SK-N-SH treated with all-trans-retinoic acid at 6 μM for 48 hours (cell line): ENCODE measurements at regions not wholly inside any gene's neighbourhood (a gene's known extent, or its start where the extent isn't known, plus 50 kb on each side); places are given as distances from the start of the nearest gene placed in this dataset.

ENCODE experiments used
- ATAC-seq: fragments of 200-7000 bp; cut with Tn5 transposase; 3 replicates; pipeline ENCODE4 v1.9.1; 2020; ENCODE audit warnings: mild to moderate bottlenecking, moderate library complexity
- ARNTL ChIP-seq: fragments of 450-650 bp; formaldehyde crosslinking; IDR thresholded peaks from 2 replicates; pipeline ENCODE4 v1.5.0; 2020; ENCODE audit warnings: low read depth, mild to moderate bottlenecking, moderate library complexity, borderline replicate concordance
- BACH2 ChIP-seq: fragments of 250-450 bp; sonication (Bioruptor Pico); IDR thresholded peaks from 2 replicates; pipeline ENCODE4 v1.9.0; 2021; ENCODE audit warnings: mild to moderate bottlenecking, borderline replicate concordance
- CREB5 ChIP-seq: fragments of 250-450 bp; sonication (Bioruptor Pico); IDR thresholded peaks from 2 replicates; pipeline ENCODE4 v1.5.1; 2020; ENCODE audit warnings: low read depth, mild to moderate bottlenecking, moderate library complexity
- CSDC2 ChIP-seq: fragments of 250-450 bp; sonication (Bioruptor Pico); IDR thresholded peaks from 2 replicates; pipeline ENCODE4 v1.5.0; 2020; ENCODE audit warnings: mild to moderate bottlenecking, moderate library complexity
- CSRNP3 ChIP-seq: fragments of 250-450 bp; sonication (Bioruptor Pico); IDR thresholded peaks from 2 replicates; pipeline ENCODE4 v1.5.1; 2021; ENCODE audit warnings: mild to moderate bottlenecking, moderate library complexity
- GLIS3 ChIP-seq: fragments of 250-450 bp; sonication (Bioruptor Pico); IDR thresholded peaks from 2 replicates; pipeline ENCODE4 v1.5.0; 2020; ENCODE audit warnings: mild to moderate bottlenecking, moderate library complexity
- OSR1 ChIP-seq: fragments of 250-450 bp; sonication (Bioruptor Pico); IDR thresholded peaks from 2 replicates; pipeline ENCODE4 v1.8.0; 2022; ENCODE audit warnings: moderate library complexity, mild to moderate bottlenecking, inconsistent platforms
- PPARA ChIP-seq: fragments of 250-450 bp; sonication (Bioruptor Pico); IDR thresholded peaks from 2 replicates; pipeline ENCODE4 v1.5.0; 2020; ENCODE audit warnings: mild to moderate bottlenecking, borderline replicate concordance
- RARB ChIP-seq: fragments of 250-450 bp; sonication (Bioruptor Pico); IDR thresholded peaks from 2 replicates; pipeline ENCODE4 v1.8.0; 2021; ENCODE audit warnings: mild to moderate bottlenecking, moderate library complexity
- SNAI2 ChIP-seq: fragments of 250-450 bp; sonication (Bioruptor Pico); IDR thresholded peaks from 2 replicates; pipeline ENCODE4 v1.5.0; 2020; ENCODE audit warnings: mild to moderate bottlenecking, moderate library complexity
- TCF4 ChIP-seq: fragments of 250-450 bp; sonication (Bioruptor Pico); IDR thresholded peaks from 2 replicates; pipeline ENCODE4 v1.8.0; 2021; ENCODE audit warnings: mild to moderate bottlenecking, moderate library complexity, borderline replicate concordance
- TOX ChIP-seq: fragments of 250-450 bp; sonication (Bioruptor Pico); IDR thresholded peaks from 2 replicates; pipeline ENCODE4 v1.8.0; 2021; ENCODE audit warnings: mild to moderate bottlenecking, moderate library complexity, borderline replicate concordance
- TSHZ2 ChIP-seq: fragments of 250-450 bp; sonication (Bioruptor Pico); IDR thresholded peaks from 2 replicates; pipeline ENCODE4 v1.5.0; 2020; ENCODE audit warnings: mild to moderate bottlenecking, moderate library complexity
- ZC3H10 ChIP-seq: fragments of 250-450 bp; sonication (Bioruptor Pico); IDR thresholded peaks from 2 replicates; pipeline ENCODE4 v1.5.1; 2021; ENCODE audit warnings: mild to moderate bottlenecking, moderate library complexity
- ZFP3 ChIP-seq: fragments of 250-450 bp; sonication (Bioruptor Pico); IDR thresholded peaks from 2 replicates; pipeline ENCODE4 v1.5.0; 2020; ENCODE audit warnings: mild to moderate bottlenecking, moderate library complexity
- ZFP30 ChIP-seq: fragments of 450-650 bp; formaldehyde crosslinking; IDR thresholded peaks from 2 replicates; pipeline ENCODE4 v1.5.0; 2022; ENCODE audit warnings: mild to moderate bottlenecking, moderate library complexity
- ZNF565 ChIP-seq: fragments of 450-650 bp; formaldehyde crosslinking; conservative IDR thresholded peaks from 2 replicates; pipeline ENCODE4 v1.5.0; 2020; ENCODE audit warnings: low read depth, mild to moderate bottlenecking, moderate library complexity
- ZNF70 ChIP-seq: fragments of 450-650 bp; formaldehyde crosslinking; IDR thresholded peaks from 2 replicates; pipeline ENCODE4 v1.5.0; 2020; ENCODE audit warnings: mild to moderate bottlenecking, moderate library complexity
- ZNF8 ChIP-seq: fragments of 450-650 bp; formaldehyde crosslinking; IDR thresholded peaks from 2 replicates; pipeline ENCODE4 v1.5.0; 2020; ENCODE audit warnings: mild to moderate bottlenecking, moderate library complexity

GRCh38 chr5:74054641-74055421 lies 428.8 kb downstream of the ARHGEF28 start:
- TF ChIP-seq ZFP30 (CRISPR knock-in tag): no peak
- TF ChIP-seq TSHZ2 (CRISPR knock-in tag): no peak
- no peak for TF ChIP-seq CREB5 (CRISPR knock-in tag)
- no peak for TF ChIP-seq ZFP3
- no peak for TF ChIP-seq ZC3H10
- no peak for TF ChIP-seq ZNF565 (CRISPR knock-in tag)
- TF ChIP-seq ZNF8 (CRISPR knock-in tag): no peak
- no peak for ATAC-seq

GRCh38 chr5:74054139-74054538 lies 428.1 kb downstream of the ARHGEF28 start:
- ATAC-seq: no peak
- TF ChIP-seq ZNF8 (CRISPR knock-in tag) (no peak), ZFP30 (CRISPR knock-in tag) (no peak), SNAI2 (CRISPR knock-in tag) (no peak), CSDC2 (CRISPR knock-in tag) (no peak), ZNF70 (no peak), RARB (CRISPR knock-in tag) (no peak), TCF4 (CRISPR knock-in tag) (no peak), CSRNP3 (CRISPR knock-in tag) (no peak), BACH2 (CRISPR knock-in tag) (no peak), PPARA (no peak), ZC3H10 (no peak)
- TF ChIP-seq, all 23 proteins: peak for 0

- no peak for TF ChIP-seq CREB5 (CRISPR knock-in tag)
- no peak for TF ChIP-seq TSHZ2 (CRISPR knock-in tag)
- TF ChIP-seq TCF4 (CRISPR knock-in tag): no peak
- no peak for TF ChIP-seq ZNF565 (CRISPR knock-in tag)
- no peak for TF ChIP-seq TOX
- TF ChIP-seq BACH2 (CRISPR knock-in tag): no peak
- TF ChIP-seq OSR1 (CRISPR knock-in tag): no peak
- TF ChIP-seq ZFP3: no peak
- TF ChIP-seq CSDC2 (CRISPR knock-in tag): no peak
- no peak for TF ChIP-seq PPARA
- no peak for TF ChIP-seq GLIS3 (CRISPR knock-in tag)
- TF ChIP-seq ARNTL (CRISPR knock-in tag): no peak
- TF ChIP-seq CSRNP3 (CRISPR knock-in tag): no peak
- no peak for TF ChIP-seq ZFP30 (CRISPR knock-in tag)
- ATAC-seq: no peak
Observed at GRCh38 chr5:74052441-74053221, 426.6 kb downstream of the ARHGEF28 start.
